Amygdala (tissue), 56 donors: ENCODE measurements at regions not wholly inside any gene's neighbourhood (a gene's known extent, or its start where the extent isn't known, plus 50 kb on each side); places are given as distances from the start of the nearest gene placed in this dataset.
A peak's percentile ranks its signal among the peaks of the same experiment; 100 is the strongest.
"Not testable (repeated sequence)": the region's sequence is repeated elsewhere in the genome, so short reads cannot be mapped to it uniquely, and the experiment has no call there.

Experiments
- DNase-seq, 56 donors: peaks; one replicate each; lab custom pipeline; 2025; lab: John Stamatoyannopoulos, UW

- no peak for DNase-seq
These were observed 1017.4 kb upstream of the MANEA start for GRCh38 chr6:94559829-94560537.

DNA sequence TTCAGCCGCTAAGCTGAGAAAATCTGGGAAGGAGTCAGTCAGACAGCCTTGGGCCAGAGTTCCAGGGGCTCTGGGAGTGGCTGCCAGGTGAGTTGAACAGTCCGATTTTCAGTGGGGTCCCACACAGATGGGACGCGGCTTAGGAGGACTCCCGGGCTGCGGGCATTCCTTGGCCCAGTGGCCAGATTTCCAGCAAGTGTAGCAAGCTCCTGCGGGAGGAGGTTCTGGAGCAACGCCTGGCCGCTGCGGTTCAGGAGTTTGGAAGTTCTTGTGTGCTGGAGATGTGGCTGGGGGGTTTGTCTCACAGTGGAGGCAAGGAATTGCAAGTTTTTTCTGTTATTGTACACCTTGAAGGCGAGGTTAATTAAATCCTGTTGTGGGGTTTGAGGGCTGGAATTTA is 1020.1 kb upstream of the MANEA start:
- DNase-seq, result not testable (repeated sequence)

DNA sequence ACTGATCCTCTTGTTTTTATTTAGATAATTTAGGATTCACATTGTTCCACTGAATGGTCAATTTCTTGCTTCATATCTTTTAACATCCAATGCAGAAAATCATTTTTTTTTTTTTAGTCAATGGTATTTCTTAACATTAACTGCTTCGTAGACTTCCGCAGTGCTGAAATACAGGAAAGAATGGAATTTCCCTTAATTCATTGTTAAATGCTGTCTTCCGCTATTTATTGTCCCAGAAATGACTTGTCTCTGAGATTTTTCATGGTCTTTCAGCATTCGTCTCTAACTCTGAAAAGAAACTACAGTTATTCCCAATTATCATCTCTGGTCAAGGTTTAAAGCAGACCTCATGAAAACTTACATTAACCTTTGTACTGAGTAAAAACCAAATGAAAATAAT is 1029.1 kb upstream of the MANEA start:
- no peak for DNase-seq

DNA sequence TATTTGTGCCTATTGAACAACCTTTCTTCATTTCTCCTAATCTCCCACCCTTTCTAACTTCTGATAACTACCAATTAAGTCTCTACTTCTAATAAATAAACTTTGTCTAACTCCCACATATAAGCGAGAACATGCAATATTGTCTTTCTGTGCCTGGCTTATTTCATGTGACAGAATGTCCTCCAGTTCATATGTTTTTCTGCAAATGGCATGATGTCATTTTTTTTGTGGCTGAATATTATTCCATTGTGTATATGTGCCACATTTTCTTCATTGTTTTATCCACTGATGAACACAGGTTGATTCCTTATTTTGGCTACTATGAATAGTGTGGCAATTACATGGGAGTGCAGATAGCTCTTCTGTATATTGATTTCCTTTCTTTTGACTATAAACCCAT is 1041.5 kb upstream of the MANEA start:
- no peak for DNase-seq

DNA sequence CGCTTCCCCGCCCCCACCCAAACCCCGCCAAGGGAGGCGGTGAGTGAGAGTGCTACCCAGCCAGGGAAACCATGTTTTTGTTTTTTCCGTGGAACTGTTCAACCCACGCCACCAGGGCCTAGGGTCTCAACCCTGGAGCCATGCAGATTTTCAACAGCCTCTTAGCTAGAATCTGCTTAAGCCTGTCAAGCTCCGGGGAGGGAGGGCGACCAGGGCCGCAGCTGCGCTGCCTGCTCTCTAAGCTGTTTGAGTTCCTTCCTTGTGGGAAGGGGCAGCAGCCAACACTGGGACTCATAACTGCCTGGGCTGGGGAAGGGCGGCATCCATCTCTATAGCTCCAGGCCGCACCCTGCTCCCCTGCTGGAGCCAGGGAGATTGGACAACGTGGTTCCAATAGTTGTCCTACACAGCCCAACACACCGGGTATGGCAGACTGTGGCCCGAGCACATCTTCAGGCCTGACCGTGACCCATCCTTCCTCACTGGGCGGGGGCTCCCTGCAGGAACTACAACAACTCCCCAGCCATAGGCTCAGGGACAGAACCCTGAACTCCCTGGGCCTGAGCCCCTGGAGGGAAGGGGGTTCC is 1065.7 kb upstream of the MANEA start:
- no peak for DNase-seq

DNA sequence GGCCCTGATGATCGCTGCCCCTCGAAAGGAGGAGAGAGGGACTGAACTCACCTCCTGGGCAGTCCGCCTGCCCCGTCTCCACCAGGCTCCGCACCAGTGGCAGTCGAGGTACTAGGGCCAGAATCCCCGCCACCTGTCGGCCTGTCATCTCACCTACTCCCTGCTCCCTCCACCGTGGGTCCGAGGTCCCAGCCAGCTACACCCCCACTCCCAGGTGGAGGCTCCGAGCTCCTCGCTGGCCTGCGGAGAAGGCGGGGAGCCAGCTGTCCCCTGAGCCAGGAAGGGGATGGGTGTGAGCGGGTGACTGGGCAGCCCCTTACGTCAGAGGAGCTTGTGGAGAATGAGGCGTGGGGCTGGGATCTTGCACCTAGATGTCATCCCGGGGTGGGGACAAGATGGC is 1066.5 kb upstream of the MANEA start:
- no peak for DNase-seq

DNA sequence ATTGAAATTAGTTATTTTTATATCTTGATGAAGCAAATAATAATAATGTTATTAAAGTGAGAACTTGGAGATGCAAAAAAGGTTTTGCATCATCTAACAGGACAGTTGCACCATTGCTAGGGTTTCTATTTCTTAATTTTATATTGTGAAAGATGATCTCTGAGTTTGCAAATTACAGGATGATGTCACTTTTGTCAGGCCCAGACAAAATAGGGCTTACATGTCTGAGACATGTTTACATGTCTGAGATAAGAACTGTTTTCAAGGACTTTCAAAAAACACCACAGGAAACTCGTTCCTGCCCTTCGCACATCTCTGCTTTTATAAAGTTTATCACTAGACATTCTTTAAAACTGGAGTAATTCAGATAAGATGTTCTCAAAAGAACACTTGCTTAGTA is 1075.8 kb upstream of the MANEA start:
- no peak for DNase-seq

DNA sequence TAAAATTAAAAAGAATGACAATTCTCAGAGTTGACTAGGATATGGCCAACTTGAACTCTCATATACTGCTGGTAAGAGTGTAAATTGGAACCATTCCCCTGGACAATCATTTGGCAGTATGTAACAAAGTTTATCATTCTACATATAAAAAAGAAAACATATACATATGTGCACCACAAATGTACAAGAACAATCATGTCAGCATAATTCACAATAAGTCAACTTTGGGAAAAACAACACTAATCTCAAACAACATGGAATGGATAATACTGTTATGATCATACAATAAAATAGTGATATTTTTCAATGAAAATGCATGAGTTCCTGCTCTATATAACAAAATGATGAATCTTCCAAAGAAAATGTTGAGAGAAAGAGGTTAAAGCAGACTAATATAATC is 1078.7 kb upstream of the EPHA7 start:
- no peak for DNase-seq

DNA sequence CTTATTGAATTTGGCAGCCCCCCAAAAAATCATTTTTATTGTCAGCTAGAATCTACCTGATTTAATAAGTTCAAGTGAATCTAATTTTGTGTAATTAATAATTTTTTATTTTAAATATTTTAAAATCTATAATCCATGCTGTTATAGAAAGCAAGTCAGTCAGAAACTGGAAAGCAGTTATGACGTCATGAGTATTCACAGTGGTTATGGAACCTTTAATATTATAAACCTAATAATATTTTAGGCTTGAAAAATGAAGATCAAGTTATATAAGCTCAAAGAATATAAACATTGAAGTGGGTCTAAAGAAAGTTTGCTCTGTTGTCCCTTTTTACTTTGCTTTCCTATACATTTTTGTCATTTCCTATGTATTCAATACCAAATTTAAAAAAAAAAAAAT is 1075.1 kb upstream of the EPHA7 start:
- DNase-seq, result no peak

DNA sequence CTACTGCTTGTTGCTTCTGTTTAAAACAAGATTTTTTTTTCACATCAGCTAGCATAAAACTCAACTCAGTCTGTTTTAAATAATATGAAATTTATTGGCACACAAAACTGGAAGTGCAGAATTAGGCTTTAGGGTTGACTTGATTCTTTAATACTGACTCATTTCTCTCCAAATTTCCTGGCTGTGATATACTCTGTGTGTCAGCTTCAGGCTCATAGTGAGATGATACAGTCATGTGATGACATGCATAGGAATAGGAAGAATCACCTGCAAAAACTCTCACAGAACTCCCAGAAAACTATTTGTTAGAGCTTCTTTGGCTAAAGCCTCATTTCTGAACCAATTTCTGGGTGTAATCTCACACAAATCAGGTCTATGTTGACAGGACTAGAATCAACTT is 1068.0 kb upstream of the EPHA7 start:
- no peak for DNase-seq

DNA sequence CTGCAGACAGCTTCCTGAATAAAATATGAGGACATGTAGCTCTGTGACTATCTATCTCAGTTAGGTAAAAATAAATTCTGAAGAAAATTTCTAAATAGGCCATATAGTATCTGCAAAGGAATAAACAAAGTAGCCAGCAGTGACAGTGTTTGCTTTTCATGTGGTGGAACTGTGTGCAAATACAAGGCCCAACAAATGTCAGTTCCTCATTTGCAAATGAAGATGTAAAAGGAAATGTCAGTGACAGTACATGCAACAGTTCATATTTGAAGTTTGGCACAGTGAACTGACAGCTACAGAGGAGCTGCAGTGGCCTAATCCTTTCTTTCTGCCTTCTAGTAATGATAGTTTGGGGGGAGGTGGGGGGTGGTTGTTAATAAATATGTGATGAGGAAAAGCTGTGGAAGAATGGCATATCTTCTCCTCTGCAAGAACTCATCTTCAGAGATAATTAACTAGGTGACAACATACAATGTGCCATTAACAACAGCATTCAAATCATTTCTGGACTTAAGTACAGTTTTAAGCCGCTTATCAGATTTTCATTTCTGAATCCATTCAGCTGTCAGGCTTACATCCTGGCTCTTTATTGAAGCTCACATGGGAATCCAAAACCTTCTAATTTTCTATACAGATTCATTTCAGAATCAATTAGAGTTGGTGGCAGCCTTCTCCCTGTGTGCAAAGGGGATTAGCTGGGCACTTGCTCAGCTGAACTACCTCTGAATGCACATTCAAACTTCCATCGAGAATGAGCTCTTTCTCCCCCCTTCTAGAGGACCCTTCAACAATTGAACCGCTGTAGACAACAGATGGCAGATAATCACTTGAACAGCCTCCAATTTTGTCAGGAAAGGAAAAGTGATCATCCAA is 1059.0 kb upstream of the EPHA7 start:
- no peak for DNase-seq

DNA sequence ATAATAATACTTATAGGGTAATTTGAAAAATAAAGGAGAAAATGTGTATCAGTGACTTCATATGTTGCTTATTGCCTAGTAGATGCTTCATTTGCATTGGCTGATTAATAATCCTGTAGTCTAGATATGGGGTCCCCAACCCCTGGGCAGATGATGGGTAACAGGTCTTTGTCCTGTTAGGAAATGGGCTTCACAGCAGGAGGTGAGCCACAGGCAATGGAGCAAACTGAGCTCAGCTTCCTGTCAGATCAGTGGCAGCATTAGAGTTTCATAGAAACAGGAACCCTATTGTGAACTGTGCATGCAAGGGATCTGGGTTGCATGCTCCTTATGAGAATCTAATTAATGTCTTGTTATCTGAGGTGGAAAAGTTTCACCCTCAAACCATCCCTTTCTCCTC is 1049.5 kb upstream of the EPHA7 start:
- DNase-seq, result no peak

DNA sequence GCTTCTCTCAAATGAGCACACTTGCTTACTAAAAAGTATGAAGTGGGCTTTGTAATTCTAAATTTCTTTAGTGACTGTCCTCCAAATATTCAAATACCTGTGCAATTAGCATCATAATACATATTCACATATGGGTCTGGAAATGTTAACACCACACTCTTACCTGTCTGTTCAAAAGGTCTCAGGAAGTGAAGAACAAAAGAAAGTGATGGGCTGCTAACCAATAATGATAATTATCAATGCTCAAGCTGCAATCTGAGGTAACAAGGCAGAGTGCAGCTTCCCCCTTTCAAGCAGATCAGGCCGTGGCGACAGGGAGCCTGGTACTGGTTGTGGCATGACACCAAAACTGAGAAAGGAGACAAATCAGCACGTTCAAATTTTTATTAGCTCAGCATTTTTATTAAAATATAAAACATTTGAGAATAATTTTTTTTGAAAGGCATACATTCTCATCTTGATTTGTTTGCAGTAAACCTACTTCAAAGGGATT is 1044.7 kb upstream of the EPHA7 start:
- DNase-seq, result no peak

- no peak for DNase-seq
These were observed 1043.9 kb upstream of the EPHA7 start for GRCh38 chr6:94463306-94463705.

- DNase-seq, result no peak
These were observed 1042.9 kb upstream of the EPHA7 start for GRCh38 chr6:94462231-94462630.

GRCh38 chr6:94456266-94456665 is 1036.9 kb upstream of the EPHA7 start:
- DNase-seq, result no peak

GRCh38 chr6:94454231-94454630 is 1034.9 kb upstream of the EPHA7 start:
- DNase-seq, result no peak

GRCh38 chr6:94446120-94446519 is 1026.8 kb upstream of the EPHA7 start:
- no peak for DNase-seq

DNA sequence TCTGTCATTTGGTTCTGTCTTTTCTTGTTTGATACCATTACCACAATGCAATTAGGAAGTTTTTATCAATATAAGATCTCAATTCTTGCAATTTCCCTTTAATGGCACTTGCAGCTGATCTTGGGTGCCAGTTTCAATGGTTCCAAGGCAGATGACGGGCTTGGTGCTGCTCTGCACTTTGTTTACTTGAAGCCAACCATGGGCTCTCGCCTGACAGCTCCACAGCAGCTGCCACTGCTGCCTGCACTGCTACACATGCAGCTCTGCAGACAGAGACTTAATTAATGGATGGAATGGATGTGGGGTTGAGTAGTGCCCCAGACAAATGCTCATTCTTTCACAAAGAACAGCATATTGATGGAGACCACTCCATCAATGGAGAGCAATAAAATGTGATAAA is 1024.3 kb upstream of the EPHA7 start:
- DNase-seq, result peak in 8 of 56 donors; percentile 0 to 6 (median 4)

GRCh38 chr6:94424692-94425091 is 1005.3 kb upstream of the EPHA7 start:
- no peak for DNase-seq

DNA sequence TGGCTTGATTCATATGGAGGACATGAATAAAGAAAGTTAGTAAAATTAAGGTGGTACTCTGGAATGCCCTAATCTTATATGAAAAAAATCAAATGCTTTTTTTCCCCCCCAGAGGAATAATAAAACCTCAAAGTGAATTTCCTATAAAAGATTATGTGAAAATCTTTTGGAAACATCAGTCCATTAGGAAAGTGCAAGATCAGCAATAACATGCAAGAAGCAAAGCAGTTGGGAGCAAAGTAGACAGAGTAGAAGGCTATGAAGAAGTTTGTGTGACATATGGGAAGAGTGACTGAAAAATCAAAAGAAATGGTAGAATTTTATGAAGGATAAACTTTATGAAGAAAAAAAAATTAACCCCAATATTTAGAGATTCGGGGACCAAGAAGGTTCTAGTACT is 998.0 kb upstream of the EPHA7 start:
- no peak for DNase-seq

DNA sequence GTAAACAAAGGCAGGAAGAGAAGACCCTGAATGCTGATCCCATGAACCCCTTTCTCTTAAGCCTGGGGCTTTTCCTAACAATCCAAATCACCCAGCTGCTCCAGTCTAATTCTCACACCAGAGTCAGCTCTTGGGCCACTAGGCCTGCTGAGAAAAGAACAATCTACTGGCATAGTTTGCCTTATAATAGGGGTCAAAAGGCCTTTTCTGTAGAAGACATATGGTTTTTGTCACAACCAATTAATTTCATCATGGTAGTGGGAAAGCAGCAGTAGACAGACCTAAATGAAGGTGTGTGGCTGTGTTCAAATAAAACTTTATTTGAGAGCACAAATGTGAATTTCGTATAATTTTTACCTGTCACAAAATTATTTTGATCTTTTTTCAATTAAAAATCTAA is 994.7 kb upstream of the EPHA7 start:
- no peak for DNase-seq
